ENCODE measurements at regions not wholly inside any gene's neighbourhood (a gene's known extent, or its start where the extent isn't known, plus 50 kb on each side); places are given as distances from the start of the nearest gene placed in this dataset.

- no peak for TF ChIP-seq CTCF (IDR thresholded peaks at IDR 0.05; ENCODE audit: low read depth, low read length, missing input control)
- TF ChIP-seq RAD21 (IDR thresholded peaks at IDR 0.05), result no peak
- TF ChIP-seq TAF1 (conservative IDR thresholded peaks at IDR 0.05), result no peak
Observed at GRCh38 chr2:198595721-198596120, 791.3 kb downstream of the PLCL1 start.

Measured in liver (tissue), 3 donors.